HCT116 (cell line): ENCODE measurements at regions not wholly inside any gene's neighbourhood (a gene's known extent, or its start where the extent isn't known, plus 50 kb on each side); places are given as distances from the start of the nearest gene placed in this dataset.

Experiments used
- ATAC-seq: fragments of 200-7000 bp; cut with Tn5 transposase; 2 replicates; pipeline ENCODE4 v1.9.1; 2020; ENCODE audit warnings: mild to moderate bottlenecking, moderate library complexity
- BruUV-seq: library from RNA; stranded (reverse); fragments of 400-500 nt; replicated peaks from 2 replicates; lab custom pipeline; 2021; lab: Mats Ljungman, UMichigan
- CTCF ChIA-PET: fragments of 300-600 bp; sonication (Branson Sonifier 250); formaldehyde crosslinking; loops from one replicate; lab custom pipeline; 2021; ENCODE audit warnings: antibody characterized with exemption; lab: Charles Lee
- POLR2A ChIA-PET: fragments of 300-600, 350-600 bp; sonication (Branson Sonifier 250); formaldehyde crosslinking; loops from one replicate; lab custom pipeline; 2021; ENCODE audit warnings: antibody characterized with exemption; lab: Charles Lee
- RAD21 ChIA-PET, 2 experiments: fragments of 300-600 bp; sonication (Branson Sonifier 250); formaldehyde crosslinking; loops; one replicate each; lab custom pipeline; 2023; ENCODE audit warnings: low total read pairs in 2 of 2; ENCODE audit not compliant: uncharacterized antibody in 2 of 2, unreplicated experiment in 2 of 2, low non-redundant PET in 1 of 2; lab: Charles Lee
- DNase-seq: peaks from one replicate; pipeline ENCODE4 v3.0.0-alpha.2; 2010; ENCODE audit warnings: low read depth, low spot score
- H2AFZ ChIP-seq: fragments of 200-600 bp; shearing (Covaris generic), sonication (generic); 2 replicates; pipeline ENCODE4 v1.6.1; 2017; ENCODE audit warnings: low read depth, mixed run types, mixed read lengths, antibody characterized with exemption, low read length; ENCODE audit not compliant: poor library complexity, severe bottlenecking
- H3K27ac ChIP-seq: 2 replicates; pipeline ENCODE4 v1.5.1; 2012; ENCODE audit warnings: low read depth, low read length
- H3K27me3 ChIP-seq: fragments of 200-600 bp; sonication (generic); 2 replicates; pipeline ENCODE4 v1.6.1; 2016; ENCODE audit warnings: mixed run types, low read length, mixed read lengths; ENCODE audit not compliant: insufficient read depth
- H3K36me3 ChIP-seq, 2 experiments: fragments of 200-500 bp in 1 of 2; fragments of 200-600 bp in 1 of 2; sonication (Bioruptor generic) in 1 of 2; sonication (generic) in 1 of 2; 2 replicates each; pipeline versions ENCODE4 v1.5.1 to v1.6.1; 2014 to 2016; ENCODE audit warnings: low read length in 2 of 2, inconsistent platforms in 1 of 2, mixed read lengths in 1 of 2, mixed run types in 1 of 2; ENCODE audit not compliant: insufficient read depth in 2 of 2, control insufficient read depth in 1 of 2
- H3K4me1 ChIP-seq, 2 experiments: fragments of 200-600 bp in 1 of 2; sonication (generic) in 1 of 2; 2 replicates each; pipeline versions ENCODE4 v1.5.1 to v1.6.1; 2012 to 2017; ENCODE audit warnings: low read length in 2 of 2, inconsistent platforms in 1 of 2, mild to moderate bottlenecking in 1 of 2, mixed read lengths in 1 of 2, mixed run types in 1 of 2, moderate library complexity in 1 of 2; ENCODE audit not compliant: insufficient read depth in 2 of 2, control insufficient read depth in 1 of 2
- H3K4me2 ChIP-seq: fragments of 200-600 bp; sonication (generic); 2 replicates; pipeline ENCODE4 v1.6.1; 2017; ENCODE audit warnings: mixed run types, low read length, mixed read lengths
- H3K4me3 ChIP-seq, 2 experiments: fragments of 200-600 bp in 1 of 2; sonication (generic) in 1 of 2; replicated peaks in 1 of 2; 2 replicates each; pipeline ENCODE4 v1.5.1; 2011 to 2016; ENCODE audit warnings: low read length in 2 of 2, control low read depth in 1 of 2, low read depth in 1 of 2, mild to moderate bottlenecking in 1 of 2, mixed read lengths in 1 of 2, mixed run types in 1 of 2
- H3K79me2 ChIP-seq: fragments of 200-600 bp; sonication (generic); 2 replicates; pipeline ENCODE4 v1.6.1; 2017; ENCODE audit warnings: mild to moderate bottlenecking, mixed run types, low read length, moderate library complexity, mixed read lengths; ENCODE audit not compliant: insufficient read depth
- H3K9ac ChIP-seq: fragments of 200-600 bp; sonication (generic); 2 replicates; pipeline ENCODE4 v1.6.1; 2016; ENCODE audit warnings: low read length, mixed read lengths
- H3K9me2 ChIP-seq: fragments of 200-600 bp; sonication (generic), shearing (Covaris generic); 2 replicates; pipeline ENCODE4 v1.6.1; 2017; ENCODE audit warnings: mixed run types, mild to moderate bottlenecking, moderate library complexity; ENCODE audit not compliant: insufficient read depth
- H3K9me3 ChIP-seq, 2 experiments: fragments of 200-500 bp in 1 of 2; fragments of 200-600 bp in 1 of 2; sonication (Bioruptor generic) in 1 of 2; sonication (generic) in 1 of 2; 2 replicates each; pipeline ENCODE4 v1.6.1; 2014 to 2017; ENCODE audit warnings: low read length in 2 of 2, mixed read lengths in 2 of 2, inconsistent platforms in 1 of 2, low read depth in 1 of 2, mild to moderate bottlenecking in 1 of 2, mixed run types in 1 of 2, moderate library complexity in 1 of 2; ENCODE audit not compliant: control insufficient read depth in 1 of 2, insufficient read depth in 1 of 2
- H4K20me1 ChIP-seq: fragments of 200-600 bp; sonication (generic), shearing (Covaris generic); 2 replicates; pipeline ENCODE4 v1.6.1; 2017; ENCODE audit warnings: mixed run types, mild to moderate bottlenecking, moderate library complexity; ENCODE audit not compliant: insufficient read depth
- CBX3 ChIP-seq: IDR thresholded peaks from 2 replicates; pipeline ENCODE4 v1.6.1; 2012; ENCODE audit warnings: low read depth
- CEBPB ChIP-seq: IDR thresholded peaks from 2 replicates; pipeline ENCODE4 v1.6.1; 2012; ENCODE audit warnings: low read depth
- CTCF ChIP-seq, 3 experiments: fragments of 200-600 bp in 1 of 3; sonication (generic) in 1 of 3; IDR thresholded peaks in 2 of 3; conservative IDR thresholded peaks in 1 of 3; 2 replicates each; pipeline ENCODE4 v1.5.1; 2012 to 2017; ENCODE audit warnings: low read depth in 2 of 3, low read length in 2 of 3, antibody characterized with exemption in 1 of 3, borderline replicate concordance in 1 of 3, control low read depth in 1 of 3, mild to moderate bottlenecking in 1 of 3, mixed read lengths in 1 of 3, mixed run types in 1 of 3, moderate library complexity in 1 of 3; ENCODE audit not compliant: insufficient read depth in 1 of 3
- EGR1 ChIP-seq: IDR thresholded peaks from 2 replicates; pipeline ENCODE4 v1.6.1; 2012; ENCODE audit warnings: low read depth
- EZH2 ChIP-seq: fragments of 200-600 bp; sonication (generic); IDR thresholded peaks from 2 replicates; pipeline ENCODE4 v1.6.1; 2017; ENCODE audit warnings: antibody characterized with exemption, mixed run types
- EZH2phosphoT487 ChIP-seq: fragments of 200-600 bp; IDR thresholded peaks from 2 replicates; pipeline ENCODE4 v1.6.1; 2018; ENCODE audit warnings: antibody characterized with exemption, borderline replicate concordance
- FOSL1 ChIP-seq: IDR thresholded peaks from 2 replicates; pipeline ENCODE4 v1.6.1; 2012; ENCODE audit warnings: low read depth
- POLR2A ChIP-seq: IDR thresholded peaks from 2 replicates; pipeline ENCODE4 v1.7.0; 2011; ENCODE audit warnings: borderline replicate concordance; ENCODE audit not compliant: insufficient read depth, insufficient read length; ENCODE audit errors: extremely low read depth
- SRF ChIP-seq: IDR thresholded peaks from 2 replicates; pipeline ENCODE4 v1.6.1; 2012; ENCODE audit warnings: low read depth
- intact Hi-C: fragments of 100-400 bp; cut with micrococcal nuclease; formaldehyde crosslinking; loops from 2 replicates; pipeline ENCODE4 v1.10.0; 2022
- TF ChIP-seq, protein P1 (sequence below): IDR thresholded peaks from 2 replicates; pipeline ENCODE4 v1.6.1; 2012; ENCODE audit warnings: low read depth
- TF ChIP-seq, protein P2 (sequence below): IDR thresholded peaks from 2 replicates; pipeline ENCODE4 v1.6.1; 2012
- TF ChIP-seq, protein P3 (sequence below): IDR thresholded peaks from 2 replicates; pipeline ENCODE4 v1.6.1; 2012

- ChIA-PET CTCF (no interaction called here), POLR2A (no interaction called here), RAD21 (no interaction called here)
- no peaks in the 10 kb centered on the region for H3K9me2 ChIP-seq
- H3K36me3 ChIP-seq: no peaks in the 10 kb centered on the region
- H3K4me3 ChIP-seq: no peak overlapping the region
- H4K20me1 ChIP-seq: no peaks in the 10 kb centered on the region
- no peak overlapping the region for H3K9ac ChIP-seq
- no peak for DNase-seq
- H2AFZ ChIP-seq: no peak overlapping the region
- ATAC-seq: no peak
- TF ChIP-seq, protein P1, sequence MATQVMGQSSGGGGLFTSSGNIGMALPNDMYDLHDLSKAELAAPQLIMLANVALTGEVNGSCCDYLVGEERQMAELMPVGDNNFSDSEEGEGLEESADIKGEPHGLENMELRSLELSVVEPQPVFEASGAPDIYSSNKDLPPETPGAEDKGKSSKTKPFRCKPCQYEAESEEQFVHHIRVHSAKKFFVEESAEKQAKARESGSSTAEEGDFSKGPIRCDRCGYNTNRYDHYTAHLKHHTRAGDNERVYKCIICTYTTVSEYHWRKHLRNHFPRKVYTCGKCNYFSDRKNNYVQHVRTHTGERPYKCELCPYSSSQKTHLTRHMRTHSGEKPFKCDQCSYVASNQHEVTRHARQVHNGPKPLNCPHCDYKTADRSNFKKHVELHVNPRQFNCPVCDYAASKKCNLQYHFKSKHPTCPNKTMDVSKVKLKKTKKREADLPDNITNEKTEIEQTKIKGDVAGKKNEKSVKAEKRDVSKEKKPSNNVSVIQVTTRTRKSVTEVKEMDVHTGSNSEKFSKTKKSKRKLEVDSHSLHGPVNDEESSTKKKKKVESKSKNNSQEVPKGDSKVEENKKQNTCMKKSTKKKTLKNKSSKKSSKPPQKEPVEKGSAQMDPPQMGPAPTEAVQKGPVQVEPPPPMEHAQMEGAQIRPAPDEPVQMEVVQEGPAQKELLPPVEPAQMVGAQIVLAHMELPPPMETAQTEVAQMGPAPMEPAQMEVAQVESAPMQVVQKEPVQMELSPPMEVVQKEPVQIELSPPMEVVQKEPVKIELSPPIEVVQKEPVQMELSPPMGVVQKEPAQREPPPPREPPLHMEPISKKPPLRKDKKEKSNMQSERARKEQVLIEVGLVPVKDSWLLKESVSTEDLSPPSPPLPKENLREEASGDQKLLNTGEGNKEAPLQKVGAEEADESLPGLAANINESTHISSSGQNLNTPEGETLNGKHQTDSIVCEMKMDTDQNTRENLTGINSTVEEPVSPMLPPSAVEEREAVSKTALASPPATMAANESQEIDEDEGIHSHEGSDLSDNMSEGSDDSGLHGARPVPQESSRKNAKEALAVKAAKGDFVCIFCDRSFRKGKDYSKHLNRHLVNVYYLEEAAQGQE: no peak
- TF ChIP-seq CTCF (IDR thresholded peaks at IDR 0.05 in 2 of 3, conservative IDR thresholded peaks at IDR 0.05 in 1 of 3; ENCODE audit: borderline replicate concordance in 1 of 3, insufficient read depth in 1 of 3, low read depth in 2 of 3, low read length in 2 of 3) (no peak), FOSL1 (no peak), POLR2A (no peak), CBX3 (no peak), CEBPB (no peak), EGR1 (no peak), EZH2phosphoT487 (no peak), EZH2 (no peak), SRF (no peak)
- TF ChIP-seq, protein P2, sequence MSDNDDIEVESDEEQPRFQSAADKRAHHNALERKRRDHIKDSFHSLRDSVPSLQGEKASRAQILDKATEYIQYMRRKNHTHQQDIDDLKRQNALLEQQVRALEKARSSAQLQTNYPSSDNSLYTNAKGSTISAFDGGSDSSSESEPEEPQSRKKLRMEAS: no peak
- TF ChIP-seq, protein P3, sequence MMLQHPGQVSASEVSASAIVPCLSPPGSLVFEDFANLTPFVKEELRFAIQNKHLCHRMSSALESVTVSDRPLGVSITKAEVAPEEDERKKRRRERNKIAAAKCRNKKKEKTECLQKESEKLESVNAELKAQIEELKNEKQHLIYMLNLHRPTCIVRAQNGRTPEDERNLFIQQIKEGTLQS: no peak
- intact Hi-C loops: no loop called here
- no peak overlapping the region for H3K4me2 ChIP-seq
- no peaks in the 10 kb centered on the region for H3K4me1 ChIP-seq
- no peak overlapping the region for H3K27ac ChIP-seq
- no TSS peak for BruUV-seq
- peaks cover 56% of the 10 kb centered on the region for H3K27me3 ChIP-seq
- no peaks in the 10 kb centered on the region for H3K79me2 ChIP-seq
- H3K9me3 ChIP-seq: no peaks in the 10 kb centered on the region
Observed at GRCh38 chr2:236975766-236976165, 109.9 kb upstream of the COPS8 start.
